Hepatocyte (in vitro differentiated cells): ENCODE measurements at regions not wholly inside any gene's neighbourhood (a gene's known extent, or its start where the extent isn't known, plus 50 kb on each side); places are given as distances from the start of the nearest gene placed in this dataset.

Source experiments
- DNase-seq: peaks from one replicate; pipeline ENCODE4 v3.0.0-alpha.2; 2016; ENCODE audit warnings: low spot score
- H2AFZ ChIP-seq: fragments of 200-600 bp; sonication (generic); 2 replicates; pipeline ENCODE4 v1.6.0; 2016; ENCODE audit warnings: antibody characterized with exemption, mild to moderate bottlenecking
- H3K27ac ChIP-seq: fragments of 200-600 bp; sonication (generic); 2 replicates; pipeline ENCODE4 v1.5.1; 2016; ENCODE audit warnings: mild to moderate bottlenecking
- H3K27me3 ChIP-seq: fragments of 200-600 bp; sonication (generic); 2 replicates; pipeline ENCODE4 v1.6.1; 2016
- H3K36me3 ChIP-seq: fragments of 200-600 bp; sonication (generic); replicated peaks from 2 replicates; pipeline ENCODE4 v1.5.1; 2016; ENCODE audit warnings: low read depth; ENCODE audit not compliant: insufficient read depth
- H3K4me1 ChIP-seq: fragments of 200-600 bp; sonication (generic); 2 replicates; pipeline ENCODE4 v1.5.1; 2016; ENCODE audit warnings: mild to moderate bottlenecking, moderate library complexity; ENCODE audit not compliant: insufficient read depth
- H3K4me2 ChIP-seq: fragments of 200-600 bp; sonication (generic); 2 replicates; pipeline ENCODE4 v1.6.0; 2016
- H3K4me3 ChIP-seq: fragments of 200-600 bp; sonication (generic); 2 replicates; pipeline ENCODE4 v1.5.1; 2016; ENCODE audit warnings: mild to moderate bottlenecking
- H3K79me2 ChIP-seq: fragments of 200-600 bp; sonication (generic); 2 replicates; pipeline ENCODE4 v1.6.0; 2017; ENCODE audit warnings: mild to moderate bottlenecking
- H3K9me2 ChIP-seq: fragments of 200-600 bp; sonication (generic); replicated peaks from 2 replicates; pipeline ENCODE4 v1.6.0; 2017; ENCODE audit warnings: mild to moderate bottlenecking; ENCODE audit not compliant: insufficient read depth
- H3K9me3 ChIP-seq: fragments of 200-600 bp; sonication (generic); 2 replicates; pipeline ENCODE4 v1.5.1; 2016; ENCODE audit warnings: low read depth, mild to moderate bottlenecking
- H4K20me1 ChIP-seq: fragments of 200-600 bp; sonication (generic); 2 replicates; pipeline ENCODE4 v1.6.0; 2016; ENCODE audit warnings: mild to moderate bottlenecking; ENCODE audit not compliant: insufficient read depth, poor library complexity, severe bottlenecking
- EZH2 ChIP-seq: fragments of 200-600 bp; sonication (generic); IDR thresholded peaks from 2 replicates; pipeline ENCODE4 v1.6.1; 2016; ENCODE audit warnings: antibody characterized with exemption, mild to moderate bottlenecking, borderline replicate concordance
- EZH2phosphoT487 ChIP-seq: fragments of 200-600 bp; sonication (generic); IDR thresholded peaks from one replicate; pipeline ENCODE4 v1.6.1; 2018; ENCODE audit warnings: antibody characterized with exemption, mild to moderate bottlenecking, low read depth, moderate library complexity; ENCODE audit not compliant: unreplicated experiment, severe bottlenecking
- WGBS: methylation state at CpG from one replicate; pipeline ENCODE4 v1.1.6; 2016; ENCODE audit warnings: low lambda C conversion rate; ENCODE audit errors: missing lambda C conversion rate; 5-methylcytosine and 5-hydroxymethylcytosine counted together
- TF ChIP-seq, protein P1 (sequence below): fragments of 200-600 bp; sonication (generic); IDR thresholded peaks from 2 replicates; pipeline ENCODE4 v1.5.1; 2016; ENCODE audit warnings: antibody characterized with exemption, mild to moderate bottlenecking; ENCODE audit not compliant: poor library complexity

GRCh38 chr7:115223959-115224358, 302.1 kb downstream of the MDFIC start:
- H3K4me3 ChIP-seq, result no peak overlapping the region
- H3K27ac ChIP-seq, result no peak overlapping the region
- H3K9me2 ChIP-seq, result no peaks in the 10 kb centered on the region
- TF ChIP-seq, protein P1, sequence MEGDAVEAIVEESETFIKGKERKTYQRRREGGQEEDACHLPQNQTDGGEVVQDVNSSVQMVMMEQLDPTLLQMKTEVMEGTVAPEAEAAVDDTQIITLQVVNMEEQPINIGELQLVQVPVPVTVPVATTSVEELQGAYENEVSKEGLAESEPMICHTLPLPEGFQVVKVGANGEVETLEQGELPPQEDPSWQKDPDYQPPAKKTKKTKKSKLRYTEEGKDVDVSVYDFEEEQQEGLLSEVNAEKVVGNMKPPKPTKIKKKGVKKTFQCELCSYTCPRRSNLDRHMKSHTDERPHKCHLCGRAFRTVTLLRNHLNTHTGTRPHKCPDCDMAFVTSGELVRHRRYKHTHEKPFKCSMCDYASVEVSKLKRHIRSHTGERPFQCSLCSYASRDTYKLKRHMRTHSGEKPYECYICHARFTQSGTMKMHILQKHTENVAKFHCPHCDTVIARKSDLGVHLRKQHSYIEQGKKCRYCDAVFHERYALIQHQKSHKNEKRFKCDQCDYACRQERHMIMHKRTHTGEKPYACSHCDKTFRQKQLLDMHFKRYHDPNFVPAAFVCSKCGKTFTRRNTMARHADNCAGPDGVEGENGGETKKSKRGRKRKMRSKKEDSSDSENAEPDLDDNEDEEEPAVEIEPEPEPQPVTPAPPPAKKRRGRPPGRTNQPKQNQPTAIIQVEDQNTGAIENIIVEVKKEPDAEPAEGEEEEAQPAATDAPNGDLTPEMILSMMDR, result no peak
- no peak for TF ChIP-seq EZH2phosphoT487
- no peak for TF ChIP-seq EZH2
- 96% methylated on average over 1 of the region's 1 CpG for WGBS
- no peak overlapping the region for H3K4me2 ChIP-seq
- H3K79me2 ChIP-seq, result no peaks in the 10 kb centered on the region
- H4K20me1 ChIP-seq, result no peaks in the 10 kb centered on the region
- H3K4me1 ChIP-seq, result no peaks in the 10 kb centered on the region
- no peak overlapping the region for H2AFZ ChIP-seq
- H3K9me3 ChIP-seq, result no peaks in the 10 kb centered on the region
- H3K36me3 ChIP-seq, result no peaks in the 10 kb centered on the region
- no peaks in the 10 kb centered on the region for H3K27me3 ChIP-seq
- no peak for DNase-seq

DNA sequence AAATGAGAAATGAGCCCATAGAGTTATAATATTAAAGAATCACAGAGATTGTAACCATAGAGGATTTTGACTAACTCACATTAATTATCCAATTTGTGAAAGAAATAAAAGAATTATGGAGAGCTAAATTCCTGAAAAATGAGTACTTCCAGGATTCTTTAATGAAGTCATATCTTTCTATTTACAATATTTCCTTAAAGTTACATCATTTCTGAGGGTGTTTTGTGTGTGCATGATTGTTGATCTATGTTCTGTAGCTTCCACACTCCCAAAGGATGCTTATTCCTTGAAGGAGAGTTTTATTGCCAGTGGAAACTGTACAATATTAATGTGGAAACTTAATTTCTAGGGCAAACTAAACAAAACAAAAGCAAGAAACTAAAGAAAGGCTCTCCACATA, 299.6 kb downstream of the MDFIC start:
- H2AFZ ChIP-seq, result no peak overlapping the region
- TF ChIP-seq EZH2 (no peak), EZH2phosphoT487 (no peak)
- TF ChIP-seq, protein P1, result no peak
- H4K20me1 ChIP-seq, result no peaks in the 10 kb centered on the region

GRCh38 chr7:115218076-115218475, 296.2 kb downstream of the MDFIC start:
- Histone ChIP-seq H3K9me3 (no peaks in the 10 kb centered on the region), H3K27me3 (no peaks in the 10 kb centered on the region), H3K36me3 (no peaks in the 10 kb centered on the region), H2AFZ (no peak overlapping the region), H3K9me2 (no peaks in the 10 kb centered on the region), H3K79me2 (no peaks in the 10 kb centered on the region), H3K4me3 (no peak overlapping the region), H3K4me1 (no peaks in the 10 kb centered on the region), H3K4me2 (no peak overlapping the region), H4K20me1 (no peaks in the 10 kb centered on the region), H3K27ac (no peak overlapping the region)
- 90% methylated on average over 1 of the region's 1 CpG for WGBS
- TF ChIP-seq, protein P1, result no peak
- no peak for TF ChIP-seq EZH2phosphoT487
- TF ChIP-seq EZH2, result no peak
- no peak for DNase-seq

More for the DNA sequence above, 299.6 kb downstream of the MDFIC start:
- Histone ChIP-seq H3K4me2 (no peak overlapping the region), H3K79me2 (no peaks in the 10 kb centered on the region), H3K27me3 (no peaks in the 10 kb centered on the region), H3K27ac (no peak overlapping the region), H3K9me3 (no peaks in the 10 kb centered on the region), H3K9me2 (no peaks in the 10 kb centered on the region), H3K4me1 (no peaks in the 10 kb centered on the region), H3K36me3 (no peaks in the 10 kb centered on the region), H3K4me3 (no peak overlapping the region)
- no peak for DNase-seq

GRCh38 chr7:115217373-115217772, 295.5 kb downstream of the MDFIC start:
- TF ChIP-seq EZH2phosphoT487 (no peak), EZH2 (no peak)
- TF ChIP-seq, protein P1, result no peak
- WGBS, result 0% methylated on average over 1 of the region's 1 CpG
- no peaks in the 10 kb centered on the region for H4K20me1 ChIP-seq
- no peak overlapping the region for H3K4me3 ChIP-seq
- no peaks in the 10 kb centered on the region for H3K4me1 ChIP-seq
- H3K9me2 ChIP-seq, result no peaks in the 10 kb centered on the region
- H3K79me2 ChIP-seq, result no peaks in the 10 kb centered on the region
- DNase-seq, result no peak
- no peak overlapping the region for H2AFZ ChIP-seq
- H3K36me3 ChIP-seq, result no peaks in the 10 kb centered on the region
- H3K27me3 ChIP-seq, result no peaks in the 10 kb centered on the region
- no peak overlapping the region for H3K4me2 ChIP-seq
- no peaks in the 10 kb centered on the region for H3K9me3 ChIP-seq
- no peak overlapping the region for H3K27ac ChIP-seq
